ENCODE measurements at regions not wholly inside any gene's neighbourhood (a gene's known extent, or its start where the extent isn't known, plus 50 kb on each side); places are given as distances from the start of the nearest gene placed in this dataset.

DNA sequence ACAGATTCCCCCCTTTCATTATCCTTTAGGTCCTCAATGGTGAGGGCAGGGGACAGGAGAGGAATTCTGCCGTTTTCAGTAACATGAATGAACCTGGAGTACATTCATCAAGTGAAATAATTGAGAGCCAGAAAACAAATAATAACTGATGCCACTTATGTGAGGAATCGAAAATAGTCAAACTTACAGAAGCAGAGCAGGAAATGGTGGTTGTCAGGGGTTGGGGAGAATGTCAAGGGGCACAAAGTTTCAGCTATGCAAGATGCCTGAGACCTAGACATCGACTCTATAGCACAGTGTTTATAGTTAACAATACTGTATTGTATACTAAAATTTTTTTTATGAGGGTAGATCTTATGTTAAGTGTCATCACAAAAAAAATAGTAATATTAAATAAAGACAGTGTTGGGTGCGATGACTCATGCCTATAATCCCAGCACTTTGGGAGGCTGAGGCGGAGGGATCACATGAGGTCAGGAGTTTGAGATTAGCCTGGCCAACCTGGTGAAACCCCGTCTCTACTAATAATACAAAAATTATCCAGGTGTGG lies 1219.8 kb downstream of the GATA3 start:
- no peak overlapping the region for H3K4me3 ChIP-seq (ENCODE audit: low read depth, low read length)
- TF ChIP-seq, protein P1, sequence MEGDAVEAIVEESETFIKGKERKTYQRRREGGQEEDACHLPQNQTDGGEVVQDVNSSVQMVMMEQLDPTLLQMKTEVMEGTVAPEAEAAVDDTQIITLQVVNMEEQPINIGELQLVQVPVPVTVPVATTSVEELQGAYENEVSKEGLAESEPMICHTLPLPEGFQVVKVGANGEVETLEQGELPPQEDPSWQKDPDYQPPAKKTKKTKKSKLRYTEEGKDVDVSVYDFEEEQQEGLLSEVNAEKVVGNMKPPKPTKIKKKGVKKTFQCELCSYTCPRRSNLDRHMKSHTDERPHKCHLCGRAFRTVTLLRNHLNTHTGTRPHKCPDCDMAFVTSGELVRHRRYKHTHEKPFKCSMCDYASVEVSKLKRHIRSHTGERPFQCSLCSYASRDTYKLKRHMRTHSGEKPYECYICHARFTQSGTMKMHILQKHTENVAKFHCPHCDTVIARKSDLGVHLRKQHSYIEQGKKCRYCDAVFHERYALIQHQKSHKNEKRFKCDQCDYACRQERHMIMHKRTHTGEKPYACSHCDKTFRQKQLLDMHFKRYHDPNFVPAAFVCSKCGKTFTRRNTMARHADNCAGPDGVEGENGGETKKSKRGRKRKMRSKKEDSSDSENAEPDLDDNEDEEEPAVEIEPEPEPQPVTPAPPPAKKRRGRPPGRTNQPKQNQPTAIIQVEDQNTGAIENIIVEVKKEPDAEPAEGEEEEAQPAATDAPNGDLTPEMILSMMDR (conservative IDR thresholded peaks at IDR 0.05; ENCODE audit: low read depth, low read length): no peak
- DNase-seq (ENCODE audit: low read depth): no peak

DNA sequence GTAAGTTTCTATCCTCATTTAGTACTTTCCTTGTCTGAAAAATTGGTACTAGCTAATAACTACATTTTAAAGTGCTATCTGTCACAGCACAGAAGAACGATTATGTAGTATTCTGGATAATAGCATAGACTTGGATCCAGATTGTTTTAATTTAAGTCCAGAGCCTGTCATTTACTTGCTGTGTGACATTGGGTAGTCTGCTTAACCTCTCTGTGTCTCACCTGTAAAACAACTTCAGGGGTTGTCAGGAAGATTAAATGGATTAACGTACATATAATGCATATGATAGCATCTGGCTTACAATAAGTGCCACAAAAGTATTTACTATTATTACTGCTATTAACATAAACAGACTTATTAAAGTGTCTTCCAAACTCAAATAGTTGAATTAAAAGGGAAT lies 1221.4 kb downstream of the GATA3 start:
- H3K4me3 ChIP-seq (ENCODE audit: low read depth, low read length): no peak overlapping the region
- no peak for DNase-seq (ENCODE audit: low read depth)

DNA sequence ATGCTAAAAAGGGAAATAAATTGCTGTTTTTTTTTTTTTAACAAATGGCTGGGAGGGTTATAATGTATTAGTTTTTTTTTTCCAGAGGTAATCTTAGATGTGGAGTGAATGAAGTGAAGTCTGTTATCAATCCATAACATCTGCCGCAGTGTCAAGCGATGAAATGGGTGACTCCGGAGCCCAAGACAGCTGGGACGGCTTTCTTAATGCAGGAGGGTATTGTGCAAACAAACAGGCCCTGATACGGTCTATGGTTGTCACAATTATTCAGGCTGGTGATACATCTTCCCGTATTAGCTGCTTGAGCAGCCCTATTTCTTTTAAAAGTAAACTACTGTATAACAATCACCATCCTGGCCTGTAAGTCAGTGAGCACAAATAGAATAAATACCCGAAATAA lies 1231.2 kb downstream of the GATA3 start:
- TF ChIP-seq, protein P1 (conservative IDR thresholded peaks at IDR 0.05; ENCODE audit: low read depth, low read length): no peak
- no peak for DNase-seq (ENCODE audit: low read depth)
- H3K4me3 ChIP-seq (ENCODE audit: low read depth, low read length): no peak overlapping the region

More for the DNA sequence above, 1221.4 kb downstream of the GATA3 start:
- TF ChIP-seq, protein P1 (conservative IDR thresholded peaks at IDR 0.05; ENCODE audit: low read depth, low read length): no peak

DNA sequence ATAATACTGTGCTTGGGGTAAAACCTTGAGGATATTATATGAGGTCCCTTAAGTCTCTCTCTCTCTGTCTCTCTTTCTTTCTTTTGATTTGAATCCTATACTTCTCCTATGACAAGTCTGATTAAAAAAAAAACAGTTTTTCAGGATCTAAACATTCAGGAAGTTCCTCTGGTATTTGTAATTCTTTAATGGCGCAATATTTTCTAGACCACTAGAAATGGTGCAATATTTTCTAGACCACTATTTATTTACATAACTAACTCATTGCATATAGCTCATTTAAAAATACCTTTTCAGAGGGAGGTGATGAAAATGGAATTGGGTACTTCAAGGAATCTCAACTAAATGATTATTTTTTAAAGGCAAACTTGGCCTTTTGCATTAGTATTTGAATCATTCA lies 1235.3 kb downstream of the GATA3 start:
- H3K4me3 ChIP-seq (ENCODE audit: low read depth, low read length): no peak overlapping the region
- TF ChIP-seq, protein P1 (conservative IDR thresholded peaks at IDR 0.05; ENCODE audit: low read depth, low read length): no peak
- DNase-seq (ENCODE audit: low read depth): peak; percentile 2

DNA sequence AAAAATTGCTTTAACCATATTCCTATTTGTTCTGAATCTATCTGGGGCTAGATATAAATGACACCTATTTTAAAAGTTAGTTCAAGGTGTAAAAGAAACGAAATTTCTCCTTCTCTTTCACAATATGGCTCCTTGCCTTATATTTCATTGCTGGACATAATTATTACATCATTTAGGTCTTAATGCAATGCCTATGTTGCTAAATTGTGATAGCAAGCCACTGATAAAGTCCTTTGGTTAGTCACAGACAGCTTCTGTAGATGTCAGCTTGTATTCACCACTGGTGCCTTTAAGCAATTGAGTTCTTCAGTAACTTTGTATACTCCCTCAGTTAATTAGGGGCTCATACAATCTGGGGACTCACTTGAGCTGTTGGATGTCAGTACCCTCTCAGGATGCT lies 1236.6 kb downstream of the GATA3 start:
- no peak overlapping the region for H3K4me3 ChIP-seq (ENCODE audit: low read depth, low read length)
- DNase-seq (ENCODE audit: low read depth): no peak
- TF ChIP-seq, protein P1 (conservative IDR thresholded peaks at IDR 0.05; ENCODE audit: low read depth, low read length): no peak

DNA sequence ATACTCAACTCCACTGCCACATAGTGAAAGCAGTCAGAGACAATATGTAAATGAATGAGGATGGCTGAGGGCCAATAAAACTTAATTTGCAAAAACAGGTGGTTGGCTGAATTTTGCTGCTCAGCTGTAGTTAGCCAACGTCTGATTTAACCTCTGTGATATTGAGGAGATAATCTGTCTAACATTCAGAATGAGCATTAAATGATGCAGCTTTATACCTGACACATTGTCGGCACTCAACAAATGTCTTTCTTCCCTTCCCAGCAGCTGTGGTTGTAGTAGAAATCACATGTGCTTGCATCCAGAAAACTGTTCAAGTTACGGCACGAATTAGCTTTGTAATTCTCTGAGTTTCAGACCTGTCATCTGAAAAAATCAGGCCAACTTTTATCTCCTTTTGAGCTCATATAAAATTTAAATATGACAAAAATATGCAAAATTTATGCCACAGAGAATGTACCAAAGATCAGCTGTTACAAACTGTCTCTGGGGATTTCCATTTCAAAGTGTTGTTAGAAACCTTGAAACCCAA lies 1239.7 kb downstream of the GATA3 start:
- no peak for DNase-seq (ENCODE audit: low read depth)
- H3K4me3 ChIP-seq (ENCODE audit: low read depth, low read length): no peak overlapping the region
- TF ChIP-seq, protein P1 (conservative IDR thresholded peaks at IDR 0.05; ENCODE audit: low read depth, low read length): no peak

DNA sequence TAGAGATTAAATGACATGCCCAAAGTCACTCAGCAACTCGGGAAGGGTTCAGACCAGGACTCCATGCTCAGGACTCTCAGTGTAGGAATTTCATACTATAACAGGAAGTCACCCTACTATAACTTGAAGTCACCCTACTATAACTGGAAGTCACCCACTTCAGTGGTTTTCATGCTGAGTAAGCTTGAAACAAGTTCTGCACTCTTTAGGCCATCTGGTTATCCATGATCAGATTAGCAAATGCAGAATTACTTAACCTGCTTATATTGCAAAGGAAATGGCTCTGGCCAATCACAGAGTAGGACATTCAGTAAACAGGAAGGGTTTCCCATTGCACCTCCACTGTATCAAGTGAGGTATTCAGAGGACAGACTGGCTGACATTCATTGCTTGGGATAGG lies 1240.4 kb downstream of the GATA3 start:
- H3K4me3 ChIP-seq (ENCODE audit: low read depth, low read length): no peak overlapping the region
- DNase-seq (ENCODE audit: low read depth): no peak
- TF ChIP-seq, protein P1 (conservative IDR thresholded peaks at IDR 0.05; ENCODE audit: low read depth, low read length): no peak

Data from choroid plexus epithelial cell (primary cell).